ENCODE measurements at regions not wholly inside any gene's neighbourhood (a gene's known extent, or its start where the extent isn't known, plus 50 kb on each side); places are given as distances from the start of the nearest gene placed in this dataset.

- dilution Hi-C loops (cut with MboI; ENCODE audit: extremely low pct_ligation_motif_present, low sequenced_read_pairs): no loop called here
- BruUV-seq (replicated peaks): no TSS peak
- Histone ChIP-seq H3K9ac (replicated peaks; ENCODE audit: extremely low read depth, insufficient read depth, low read length) (no peak overlapping the region), H3K4me1 (ENCODE audit: control insufficient read depth, extremely low read depth, insufficient read depth, low read length) (peaks cover 26% of the 10 kb centered on the region), H3K9me1 (replicated peaks; ENCODE audit: control insufficient read depth, extremely low read depth, insufficient read depth, low read length) (no peaks in the 10 kb centered on the region), H3K27me3 (ENCODE audit: control insufficient read depth in 2 of 2, insufficient read depth in 2 of 2, low read length in 2 of 2) (no peaks in the 10 kb centered on the region), H3K36me3 (ENCODE audit: control insufficient read depth in 2 of 2, extremely low read depth in 1 of 2, insufficient read depth in 2 of 2, low read length in 2 of 2) (no peaks in the 10 kb centered on the region), H3K9me3 (replicated peaks; ENCODE audit: control insufficient read depth, insufficient read depth, low read length) (no peaks in the 10 kb centered on the region), H3K79me2 (ENCODE audit: control insufficient read depth, insufficient read depth, low read length) (no peaks in the 10 kb centered on the region), H3K4me2 (ENCODE audit: insufficient read depth, low read length) (no peak overlapping the region), H2AFZ (ENCODE audit: low read depth, low read length) (no peak overlapping the region), H3K4me3 (replicated peaks in 1 of 3; ENCODE audit: insufficient read depth in 1 of 3, low read depth in 1 of 3, low read length in 3 of 3) (no peak overlapping the region), H3K27ac (ENCODE audit: insufficient read depth, low read depth, low read length) (no peak overlapping the region), H4K20me1 (replicated peaks; ENCODE audit: control insufficient read depth, extremely low read depth, insufficient read depth, low read length) (no peaks in the 10 kb centered on the region)
- ChIA-PET POLR2A (no interaction called here), CTCF (interaction anchor here (1.1 kb wide), 1 partner anchor 250 kb away, joined by 3 read pairs; no protein-coding TSS in a partner anchor)
- DNase-seq (ENCODE audit: low read depth, low spot score): no peak
- no peak for TF ChIP-seq EZH2 (IDR thresholded peaks at IDR 0.05; ENCODE audit: borderline replicate concordance, low read depth, low read length, severe bottlenecking)
- TF ChIP-seq MAX (IDR thresholded peaks at IDR 0.05; ENCODE audit: insufficient read depth, insufficient read length): no peak
- TF ChIP-seq POLR2A (IDR thresholded peaks at IDR 0.05; ENCODE audit: low read depth, low read length): no peak
- no peak for TF ChIP-seq CTCF (IDR thresholded peaks at IDR 0.05; ENCODE audit: extremely low read depth in 1 of 2, insufficient read depth in 1 of 2, low read depth in 1 of 2, low read length in 2 of 2)
- no peak for TF ChIP-seq POLR2AphosphoS5 (IDR thresholded peaks at IDR 0.05; ENCODE audit: insufficient read depth, low read depth, low read length)
- TF ChIP-seq GATA2 (IDR thresholded peaks at IDR 0.05; ENCODE audit: insufficient read depth, insufficient read length, low read depth, low read length): no peak
- TF ChIP-seq FOS (IDR thresholded peaks at IDR 0.05; ENCODE audit: borderline replicate concordance, insufficient read depth, low read length): no peak
- no peak for FAIRE-seq
- intact Hi-C loops (cut with micrococcal nuclease): no loop called here
Measured at GRCh38 chr4:165743422-165743821, 129.6 kb upstream of the TLL1 start.
